H9 (cell line): ENCODE measurements at regions not wholly inside any gene's neighbourhood (a gene's known extent, or its start where the extent isn't known, plus 50 kb on each side); places are given as distances from the start of the nearest gene placed in this dataset.

ENCODE experiments used
- DNase-seq: peaks from one replicate; pipeline ENCODE4 v3.0.0-alpha.2; 2017
- H2AFZ ChIP-seq: one replicate; pipeline ENCODE4 v1.6.1; 2013; ENCODE audit warnings: mild to moderate bottlenecking, low read length, control low read depth, moderate library complexity
- H2AK5ac ChIP-seq: 2 replicates; pipeline ENCODE4 v1.6.1; 2013; ENCODE audit warnings: low read length, control low read depth, mixed read lengths; ENCODE audit not compliant: insufficient read length
- H2BK120ac ChIP-seq: one replicate; pipeline ENCODE4 v1.6.1; 2013; ENCODE audit warnings: low read depth, mild to moderate bottlenecking, low read length, control low read depth, inconsistent platforms; ENCODE audit not compliant: poor library complexity, severe bottlenecking
- H2BK12ac ChIP-seq: 2 replicates; pipeline ENCODE4 v1.6.1; 2013; ENCODE audit warnings: low read length, control low read depth, mixed read lengths, low read depth; ENCODE audit not compliant: insufficient read length
- H2BK15ac ChIP-seq: 2 replicates; pipeline ENCODE4 v1.6.1; 2013; ENCODE audit warnings: low read depth, low read length, control low read depth
- H2BK20ac ChIP-seq: one replicate; pipeline ENCODE4 v1.6.1; 2013; ENCODE audit warnings: low read depth, mild to moderate bottlenecking, low read length, control low read depth, inconsistent platforms; ENCODE audit not compliant: poor library complexity, severe bottlenecking
- H2BK5ac ChIP-seq: 2 replicates; pipeline ENCODE4 v1.6.1; 2013; ENCODE audit warnings: low read length, control low read depth, mixed read lengths; ENCODE audit not compliant: insufficient read length
- H3K14ac ChIP-seq: 2 replicates; pipeline ENCODE4 v1.6.1; 2013; ENCODE audit warnings: low read length, control low read depth; ENCODE audit not compliant: insufficient read depth
- H3K18ac ChIP-seq: 2 replicates; pipeline ENCODE4 v1.6.1; 2013; ENCODE audit warnings: low read depth, mild to moderate bottlenecking, mixed read lengths, low read length, control low read depth; ENCODE audit not compliant: insufficient read length
- H3K23ac ChIP-seq: 2 replicates; pipeline ENCODE4 v1.6.1; 2013; ENCODE audit warnings: low read length, control low read depth, mixed read lengths, low read depth; ENCODE audit not compliant: insufficient read length
- H3K23me2 ChIP-seq: 2 replicates; pipeline ENCODE4 v1.6.1; 2013; ENCODE audit warnings: low read depth, mild to moderate bottlenecking, mixed read lengths, low read length, control low read depth; ENCODE audit not compliant: insufficient read length, poor library complexity, severe bottlenecking
- H3K27ac ChIP-seq: 2 replicates; pipeline ENCODE4 v1.5.1; 2013; ENCODE audit warnings: low read length, control low read depth, mixed read lengths, low read depth; ENCODE audit not compliant: insufficient read length
- H3K27me3 ChIP-seq: 2 replicates; pipeline ENCODE4 v1.6.1; 2013; ENCODE audit warnings: low read length, control low read depth, inconsistent platforms; ENCODE audit not compliant: insufficient read depth
- H3K4ac ChIP-seq: 2 replicates; pipeline ENCODE4 v1.6.1; 2013; ENCODE audit warnings: low read depth, mild to moderate bottlenecking, control low read depth, inconsistent platforms, low read length, moderate library complexity
- H3K4me1 ChIP-seq: 2 replicates; pipeline ENCODE4 v1.6.1; 2013; ENCODE audit warnings: low read length, control low read depth, inconsistent platforms; ENCODE audit not compliant: insufficient read depth
- H3K4me2 ChIP-seq: 2 replicates; pipeline ENCODE4 v1.6.1; 2013; ENCODE audit warnings: low read length, control low read depth, mixed read lengths; ENCODE audit not compliant: insufficient read length, insufficient read depth
- H3K56ac ChIP-seq: 2 replicates; pipeline ENCODE4 v1.6.1; 2013; ENCODE audit warnings: low read depth, mild to moderate bottlenecking, mixed read lengths, low read length, control low read depth; ENCODE audit not compliant: insufficient read length
- H3K79me1 ChIP-seq: 2 replicates; pipeline ENCODE4 v1.6.1; 2013; ENCODE audit warnings: low read depth, mild to moderate bottlenecking, moderate library complexity, low read length, control low read depth, inconsistent platforms; ENCODE audit not compliant: insufficient read depth, poor library complexity, severe bottlenecking
- H3K79me2 ChIP-seq: 2 replicates; pipeline ENCODE4 v1.6.1; 2013; ENCODE audit warnings: low read length, control low read depth, inconsistent platforms; ENCODE audit not compliant: insufficient read depth
- H3K9ac ChIP-seq: 2 replicates; pipeline ENCODE4 v1.6.1; 2013; ENCODE audit warnings: low read length, control low read depth, mixed read lengths; ENCODE audit not compliant: insufficient read length; ENCODE audit errors: extremely low read depth
- H3K9me3 ChIP-seq: one replicate; pipeline ENCODE4 v1.6.1; 2013; ENCODE audit warnings: low read depth, low read length, inconsistent platforms; ENCODE audit not compliant: control insufficient read depth
- H3T11ph ChIP-seq: one replicate; pipeline ENCODE4 v1.6.1; 2013; ENCODE audit warnings: mild to moderate bottlenecking, low read length, control low read depth, inconsistent platforms
- H4K20me1 ChIP-seq: one replicate; pipeline ENCODE4 v1.6.1; 2013; ENCODE audit not compliant: control insufficient read depth, insufficient read length, insufficient read depth
- H4K5ac ChIP-seq: 2 replicates; pipeline ENCODE4 v1.6.1; 2013; ENCODE audit warnings: low read depth, mild to moderate bottlenecking, mixed read lengths, low read length, control low read depth; ENCODE audit not compliant: insufficient read length
- H4K8ac ChIP-seq: replicated peaks from 2 replicates; pipeline ENCODE4 v1.6.1; 2013; ENCODE audit warnings: low read length, control low read depth, mixed read lengths, low read depth; ENCODE audit not compliant: insufficient read length
- H4K91ac ChIP-seq: 2 replicates; pipeline ENCODE4 v1.6.1; 2013; ENCODE audit warnings: low read depth, mild to moderate bottlenecking, moderate library complexity, mixed read lengths, low read length, control low read depth; ENCODE audit not compliant: insufficient read length
- H3K27ac Mint-ChIP-seq, 3 experiments: 2 replicates in 2 of 3; 3 replicates in 1 of 3; pipeline ENCODE4 v1.8.0; 2020 to 2021; ENCODE audit warnings: mixed read lengths in 3 of 3, mild to moderate bottlenecking in 1 of 3, moderate library complexity in 1 of 3
- H3K27me3 Mint-ChIP-seq: 2 replicates; pipeline ENCODE4 v1.8.0; 2021; ENCODE audit warnings: low read depth, mild to moderate bottlenecking, moderate library complexity, mixed read lengths
- H3K36me3 Mint-ChIP-seq, 3 experiments: 2 replicates in 2 of 3; 3 replicates in 1 of 3; pipeline ENCODE4 v1.8.0; 2020 to 2021; ENCODE audit warnings: low read depth in 3 of 3, mixed read lengths in 3 of 3; ENCODE audit not compliant: insufficient read depth in 1 of 3
- H3K4me1 Mint-ChIP-seq, 2 experiments: 2 replicates each; pipeline ENCODE4 v1.8.0; 2020; ENCODE audit warnings: mixed read lengths in 2 of 2
- H3K4me3 Mint-ChIP-seq, 2 experiments: 2 replicates in 1 of 2; 3 replicates in 1 of 2; pipeline ENCODE4 v1.8.0; 2020 to 2021; ENCODE audit warnings: mild to moderate bottlenecking in 2 of 2, mixed read lengths in 2 of 2, moderate library complexity in 1 of 2
- H3K9me3 Mint-ChIP-seq, 2 experiments: 2 replicates in 1 of 2; 3 replicates in 1 of 2; pipeline ENCODE4 v1.8.0; 2020; ENCODE audit warnings: mild to moderate bottlenecking in 2 of 2, mixed read lengths in 2 of 2, moderate library complexity in 1 of 2
- CTCF ChIP-seq: fragments of 200-600 bp; sonication (generic); conservative IDR thresholded peaks from 3 replicates; pipeline ENCODE4 v1.8.0; 2021; ENCODE audit warnings: antibody characterized with exemption, mild to moderate bottlenecking

- Histone ChIP-seq H3K9me3 (no peaks in the 10 kb centered on the region), H2BK120ac (no peak overlapping the region), H3K23ac (no peak overlapping the region), H3K27me3 (no peaks in the 10 kb centered on the region), H3K79me2 (no peaks in the 10 kb centered on the region), H3K9ac (no peak overlapping the region), H2BK15ac (no peak overlapping the region), H3K14ac (no peak overlapping the region), H3K4ac (no peak overlapping the region), H2BK5ac (no peak overlapping the region), H3K4me2 (no peak overlapping the region), H2AFZ (no peak overlapping the region), H3K4me1 (peaks cover 10% of the 10 kb centered on the region), H3K27ac (no peak overlapping the region), H4K5ac (no peak overlapping the region), H3K18ac (no peak overlapping the region), H3T11ph (no peak overlapping the region), H4K20me1 (no peaks in the 10 kb centered on the region), H3K23me2 (no peaks in the 10 kb centered on the region), H2AK5ac (no peak overlapping the region), H4K91ac (no peak overlapping the region), H2BK12ac (no peak overlapping the region), H4K8ac (no peak overlapping the region), H3K56ac (no peak overlapping the region), H2BK20ac (no peak overlapping the region), H3K79me1 (no peaks in the 10 kb centered on the region)
- Mint-ChIP-seq H3K4me1 (peaks cover 30 to 39% of the 10 kb centered on the region in 2 experiments), H3K27ac (no peak overlapping the region), H3K27me3 (no peaks in the 10 kb centered on the region), H3K4me3 (no peak overlapping the region), H3K9me3 (no peaks in the 10 kb centered on the region), H3K36me3 (no peaks in the 10 kb centered on the region; a peak in 1 of 7 replicates)
- TF ChIP-seq CTCF = no peak
- no peak for DNase-seq
These were observed 727.1 kb downstream of the METTL15 start for GRCh38 chr11:28835317-28835716.
